ENCODE measurements at regions not wholly inside any gene's neighbourhood (a gene's known extent, or its start where the extent isn't known, plus 50 kb on each side); places are given as distances from the start of the nearest gene placed in this dataset.

GRCh38 chr2:239484571-239485355 lies 83.9 kb upstream of the HDAC4 start:
- CTCF ChIA-PET, result no interaction called here
- no peak overlapping the region for H3K27ac ChIP-seq (ENCODE audit: low read depth in 1 of 2, low read length in 2 of 2)
- H3K4me1 Mint-ChIP-seq (ENCODE audit: low read depth), result no peaks in the 10 kb centered on the region
- no peaks in the 10 kb centered on the region for H3K27me3 ChIP-seq (ENCODE audit: control insufficient read depth in 1 of 2, insufficient read depth in 2 of 2, low read length in 2 of 2)
- no peak overlapping the region for H3K27ac Mint-ChIP-seq
- intact Hi-C loops (cut with DNase I, micrococcal nuclease), result no loop called here
- POLR2A ChIA-PET, result no interaction called here
- H3K4me1 ChIP-seq (ENCODE audit: insufficient read depth, low read length), result no peaks in the 10 kb centered on the region
- no peak for ATAC-seq (ENCODE audit: poor library complexity)
- no peaks in the 10 kb centered on the region for H3K9me3 Mint-ChIP-seq
- H3K9me3 ChIP-seq (ENCODE audit: control insufficient read depth in 1 of 2, insufficient read depth in 1 of 2, low read length in 2 of 2), result peaks cover 0 to 4% of the 10 kb centered on the region in 2 experiments
- no peaks in the 10 kb centered on the region for H3K36me3 ChIP-seq (ENCODE audit: insufficient read depth, low read length)
- no peaks in the 10 kb centered on the region for H3K36me3 Mint-ChIP-seq (ENCODE audit: low read depth)
- no peak overlapping the region for H3K4me3 Mint-ChIP-seq
- no peak overlapping the region for H3K4me3 ChIP-seq (ENCODE audit: low read length)
- no peaks in the 10 kb centered on the region for H3K27me3 Mint-ChIP-seq
- TF ChIP-seq CTCF (IDR thresholded peaks at IDR 0.05), result no peak
- no peak for DNase-seq

- no peaks in the 10 kb centered on the region for H3K4me1 Mint-ChIP-seq (ENCODE audit: low read depth)
- no peaks in the 10 kb centered on the region for H3K27me3 Mint-ChIP-seq
- no peak overlapping the region for H3K4me3 Mint-ChIP-seq
- peaks cover 0 to 4% of the 10 kb centered on the region in 2 experiments for H3K9me3 ChIP-seq (ENCODE audit: control insufficient read depth in 1 of 2, insufficient read depth in 1 of 2, low read length in 2 of 2)
- ChIA-PET POLR2A (no interaction called here), CTCF (no interaction called here)
- H3K4me3 ChIP-seq (ENCODE audit: low read length), result no peak overlapping the region
- H3K9me3 Mint-ChIP-seq, result no peaks in the 10 kb centered on the region
- TF ChIP-seq CTCF (IDR thresholded peaks at IDR 0.05), result no peak
- DNase-seq, result no peak
- no peaks in the 10 kb centered on the region for H3K27me3 ChIP-seq (ENCODE audit: control insufficient read depth in 1 of 2, insufficient read depth in 2 of 2, low read length in 2 of 2)
- no peak overlapping the region for H3K27ac ChIP-seq (ENCODE audit: low read depth in 1 of 2, low read length in 2 of 2)
- no peaks in the 10 kb centered on the region for H3K4me1 ChIP-seq (ENCODE audit: insufficient read depth, low read length)
- no peak for ATAC-seq (ENCODE audit: poor library complexity)
- H3K36me3 ChIP-seq (ENCODE audit: insufficient read depth, low read length), result no peaks in the 10 kb centered on the region
- H3K27ac Mint-ChIP-seq, result no peak overlapping the region
- H3K36me3 Mint-ChIP-seq (ENCODE audit: low read depth), result no peaks in the 10 kb centered on the region
- intact Hi-C loops (cut with DNase I, micrococcal nuclease), result no loop called here
Measured at GRCh38 chr2:239482778-239483712, 82.2 kb upstream of the HDAC4 start.

- H3K36me3 ChIP-seq (ENCODE audit: insufficient read depth, low read length), result no peaks in the 10 kb centered on the region
- H3K4me3 ChIP-seq (ENCODE audit: low read length), result no peak overlapping the region
- no peaks in the 10 kb centered on the region for H3K27me3 ChIP-seq (ENCODE audit: control insufficient read depth in 1 of 2, insufficient read depth in 2 of 2, low read length in 2 of 2)
- Mint-ChIP-seq H3K27ac (no peak overlapping the region), H3K4me1 (ENCODE audit: low read depth) (no peaks in the 10 kb centered on the region), H3K4me3 (no peak overlapping the region), H3K36me3 (ENCODE audit: low read depth) (no peaks in the 10 kb centered on the region), H3K9me3 (no peaks in the 10 kb centered on the region), H3K27me3 (no peaks in the 10 kb centered on the region)
- H3K9me3 ChIP-seq (ENCODE audit: control insufficient read depth in 1 of 2, insufficient read depth in 1 of 2, low read length in 2 of 2), result no peaks in the 10 kb centered on the region
- ChIA-PET CTCF (no interaction called here), POLR2A (no interaction called here)
- DNase-seq (no peak), ATAC-seq (ENCODE audit: poor library complexity) (no peak)
- no peaks in the 10 kb centered on the region for H3K4me1 ChIP-seq (ENCODE audit: insufficient read depth, low read length)
- intact Hi-C loops (cut with DNase I, micrococcal nuclease), result no loop called here
- H3K27ac ChIP-seq (ENCODE audit: low read depth in 1 of 2, low read length in 2 of 2), result no peak overlapping the region
- TF ChIP-seq CTCF (IDR thresholded peaks at IDR 0.05), result no peak
Measured at GRCh38 chr2:239479471-239479870, 78.7 kb upstream of the HDAC4 start.
